ENCODE measurements at regions not wholly inside any gene's neighbourhood (a gene's known extent, or its start where the extent isn't known, plus 50 kb on each side); places are given as distances from the start of the nearest gene placed in this dataset.

DNA sequence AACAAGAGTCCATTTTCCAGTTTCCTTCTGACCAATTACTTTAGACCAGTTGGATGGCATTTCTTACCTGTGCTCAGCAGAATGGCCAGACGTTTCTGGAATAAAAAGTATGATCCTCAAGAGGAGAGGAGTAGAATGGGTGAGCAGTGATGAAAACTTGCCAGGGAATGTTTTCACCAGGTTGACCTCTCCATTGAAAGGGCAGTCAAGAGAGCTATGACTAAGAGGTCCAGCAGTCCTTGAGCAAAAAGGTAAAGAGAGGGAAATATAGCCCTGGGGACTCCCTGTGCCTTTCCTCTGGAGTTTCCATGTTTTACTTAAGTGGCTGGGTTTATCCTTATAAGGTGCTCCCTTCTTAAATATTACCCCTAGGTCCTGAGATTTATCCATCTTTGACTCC, 210.9 kb downstream of the TBX18 start:
- TF ChIP-seq, protein P1, sequence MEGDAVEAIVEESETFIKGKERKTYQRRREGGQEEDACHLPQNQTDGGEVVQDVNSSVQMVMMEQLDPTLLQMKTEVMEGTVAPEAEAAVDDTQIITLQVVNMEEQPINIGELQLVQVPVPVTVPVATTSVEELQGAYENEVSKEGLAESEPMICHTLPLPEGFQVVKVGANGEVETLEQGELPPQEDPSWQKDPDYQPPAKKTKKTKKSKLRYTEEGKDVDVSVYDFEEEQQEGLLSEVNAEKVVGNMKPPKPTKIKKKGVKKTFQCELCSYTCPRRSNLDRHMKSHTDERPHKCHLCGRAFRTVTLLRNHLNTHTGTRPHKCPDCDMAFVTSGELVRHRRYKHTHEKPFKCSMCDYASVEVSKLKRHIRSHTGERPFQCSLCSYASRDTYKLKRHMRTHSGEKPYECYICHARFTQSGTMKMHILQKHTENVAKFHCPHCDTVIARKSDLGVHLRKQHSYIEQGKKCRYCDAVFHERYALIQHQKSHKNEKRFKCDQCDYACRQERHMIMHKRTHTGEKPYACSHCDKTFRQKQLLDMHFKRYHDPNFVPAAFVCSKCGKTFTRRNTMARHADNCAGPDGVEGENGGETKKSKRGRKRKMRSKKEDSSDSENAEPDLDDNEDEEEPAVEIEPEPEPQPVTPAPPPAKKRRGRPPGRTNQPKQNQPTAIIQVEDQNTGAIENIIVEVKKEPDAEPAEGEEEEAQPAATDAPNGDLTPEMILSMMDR (IDR thresholded peaks at IDR 0.05; ENCODE audit: low read depth, low read length, poor library complexity, severe bottlenecking): no peak
- TF ChIP-seq EZH2phosphoT487 (IDR thresholded peaks at IDR 0.05; ENCODE audit: borderline replicate concordance, low read length): no peak
